C4-2B (cell line): ENCODE measurements at regions not wholly inside any gene's neighbourhood (a gene's known extent, or its start where the extent isn't known, plus 50 kb on each side); places are given as distances from the start of the nearest gene placed in this dataset.

Experiments
- ZFX ChIP-seq: fragments of 450-650 bp; IDR thresholded peaks from 2 replicates; pipeline ENCODE4 v1.6.1; 2017
- TF ChIP-seq, protein P1 (sequence below): fragments of 450-650 bp; conservative IDR thresholded peaks from 2 replicates; pipeline ENCODE4 v1.5.1; 2017; ENCODE audit warnings: mild to moderate bottlenecking

DNA sequence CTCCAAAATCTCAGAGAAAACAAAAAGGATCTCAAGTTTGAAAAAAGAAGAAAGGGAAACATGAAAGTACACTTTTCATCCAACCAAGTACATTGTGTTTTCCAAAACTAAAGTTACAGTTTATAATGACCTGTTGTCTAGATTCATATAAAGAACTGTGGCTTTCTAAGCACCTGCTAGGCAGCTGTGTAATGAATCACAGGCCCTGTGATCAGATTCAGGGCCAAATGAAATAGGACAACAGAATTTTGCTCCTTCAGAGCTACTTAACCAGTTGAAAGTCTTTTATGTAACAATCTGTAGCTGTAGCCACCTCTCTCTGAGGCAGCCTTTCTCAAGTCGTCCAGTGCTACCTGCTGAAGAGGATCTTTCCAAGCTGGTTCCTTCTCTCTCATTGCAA, 960.0 kb upstream of the RAG2 start:
- TF ChIP-seq, protein P1, sequence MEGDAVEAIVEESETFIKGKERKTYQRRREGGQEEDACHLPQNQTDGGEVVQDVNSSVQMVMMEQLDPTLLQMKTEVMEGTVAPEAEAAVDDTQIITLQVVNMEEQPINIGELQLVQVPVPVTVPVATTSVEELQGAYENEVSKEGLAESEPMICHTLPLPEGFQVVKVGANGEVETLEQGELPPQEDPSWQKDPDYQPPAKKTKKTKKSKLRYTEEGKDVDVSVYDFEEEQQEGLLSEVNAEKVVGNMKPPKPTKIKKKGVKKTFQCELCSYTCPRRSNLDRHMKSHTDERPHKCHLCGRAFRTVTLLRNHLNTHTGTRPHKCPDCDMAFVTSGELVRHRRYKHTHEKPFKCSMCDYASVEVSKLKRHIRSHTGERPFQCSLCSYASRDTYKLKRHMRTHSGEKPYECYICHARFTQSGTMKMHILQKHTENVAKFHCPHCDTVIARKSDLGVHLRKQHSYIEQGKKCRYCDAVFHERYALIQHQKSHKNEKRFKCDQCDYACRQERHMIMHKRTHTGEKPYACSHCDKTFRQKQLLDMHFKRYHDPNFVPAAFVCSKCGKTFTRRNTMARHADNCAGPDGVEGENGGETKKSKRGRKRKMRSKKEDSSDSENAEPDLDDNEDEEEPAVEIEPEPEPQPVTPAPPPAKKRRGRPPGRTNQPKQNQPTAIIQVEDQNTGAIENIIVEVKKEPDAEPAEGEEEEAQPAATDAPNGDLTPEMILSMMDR = no peak
- no peak for TF ChIP-seq ZFX
